ENCODE measurements at regions not wholly inside any gene's neighbourhood (a gene's known extent, or its start where the extent isn't known, plus 50 kb on each side); places are given as distances from the start of the nearest gene placed in this dataset.
"Not testable (repeated sequence)": the region's sequence is repeated elsewhere in the genome, so short reads cannot be mapped to it uniquely, and the experiment has no call there.

DNA sequence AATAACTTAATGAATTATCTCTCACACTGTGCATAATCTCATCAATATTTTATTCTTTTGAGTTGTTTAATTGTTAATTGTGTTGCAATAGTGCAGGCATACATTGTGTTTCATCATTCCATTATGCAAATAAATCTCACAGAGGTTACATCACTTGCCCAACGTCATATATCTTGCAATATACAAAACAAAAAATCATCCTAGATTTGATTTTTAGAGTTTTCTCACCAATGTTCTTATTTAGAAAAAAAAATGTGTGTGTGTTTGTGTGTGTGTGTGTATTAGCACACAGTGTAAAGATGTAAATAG lies 662.5 kb upstream of the GBE1 start:
- no peak for DNase-seq (ENCODE audit: low read depth in 4 of 4, low spot score in 3 of 4)

DNA sequence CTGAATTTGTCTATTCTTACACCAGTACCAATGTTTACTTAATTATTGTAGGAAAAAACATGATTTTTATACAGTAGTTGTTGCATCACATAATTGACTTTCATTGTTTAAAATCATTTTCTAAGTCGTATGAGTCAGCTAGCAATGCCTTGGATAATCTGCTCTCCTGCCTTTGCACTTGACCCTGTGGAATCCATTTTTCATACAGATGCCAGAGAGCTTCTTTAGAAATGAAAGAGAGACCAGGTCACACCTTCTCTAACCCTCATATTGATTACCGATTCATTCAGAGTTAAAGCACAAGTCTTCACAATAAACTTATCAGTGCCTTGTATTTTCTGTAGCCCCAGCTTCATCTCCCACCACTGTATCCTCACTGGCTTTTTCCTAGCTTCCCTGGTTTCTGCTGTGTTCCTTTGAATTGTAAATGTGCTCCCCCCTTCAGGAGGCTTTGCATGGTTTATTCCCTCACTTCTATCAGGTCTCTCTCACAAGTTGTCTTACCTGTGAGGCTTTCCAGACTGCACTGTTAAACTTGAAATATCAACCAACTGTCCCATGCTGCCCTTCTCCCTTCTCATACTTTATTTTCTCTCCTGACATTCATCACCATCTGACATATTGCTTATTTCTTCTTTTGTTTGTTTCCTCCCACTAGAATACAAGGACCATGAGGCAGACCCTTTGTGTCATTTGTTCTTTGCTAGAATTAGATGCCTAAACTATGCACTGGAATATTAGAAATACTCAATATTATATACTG lies 662.0 kb upstream of the GBE1 start:
- no peak for DNase-seq (ENCODE audit: low read depth in 4 of 4, low spot score in 3 of 4)

DNA sequence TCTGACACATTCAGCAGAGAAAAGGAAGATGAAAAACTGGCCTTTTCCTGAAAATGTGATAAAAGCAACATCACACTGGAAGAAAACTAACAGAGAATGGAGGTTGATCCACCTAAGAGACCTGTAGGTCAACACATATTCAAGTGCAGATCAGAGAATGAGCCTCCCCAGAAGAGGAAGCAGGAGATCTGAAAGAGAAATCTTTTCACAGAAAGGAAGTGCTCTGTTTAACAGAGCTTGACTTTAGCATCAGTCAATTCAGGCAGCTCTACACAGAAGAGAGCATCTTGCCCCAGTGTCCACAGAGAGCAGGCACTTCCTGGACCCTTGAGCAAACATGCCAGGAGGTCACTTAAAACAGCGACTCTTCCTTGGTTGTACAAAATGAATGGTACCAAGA lies 655.4 kb upstream of the GBE1 start:
- no peak for DNase-seq (ENCODE audit: low read depth in 4 of 4, low spot score in 3 of 4)

GRCh38 chr3:82416349-82416748 lies 654.9 kb upstream of the GBE1 start:
- no peak for DNase-seq (ENCODE audit: low read depth in 4 of 4, low spot score in 3 of 4)

GRCh38 chr3:82413171-82413570 lies 651.7 kb upstream of the GBE1 start:
- DNase-seq (ENCODE audit: low read depth in 4 of 4, low spot score in 3 of 4), result no peak

DNA sequence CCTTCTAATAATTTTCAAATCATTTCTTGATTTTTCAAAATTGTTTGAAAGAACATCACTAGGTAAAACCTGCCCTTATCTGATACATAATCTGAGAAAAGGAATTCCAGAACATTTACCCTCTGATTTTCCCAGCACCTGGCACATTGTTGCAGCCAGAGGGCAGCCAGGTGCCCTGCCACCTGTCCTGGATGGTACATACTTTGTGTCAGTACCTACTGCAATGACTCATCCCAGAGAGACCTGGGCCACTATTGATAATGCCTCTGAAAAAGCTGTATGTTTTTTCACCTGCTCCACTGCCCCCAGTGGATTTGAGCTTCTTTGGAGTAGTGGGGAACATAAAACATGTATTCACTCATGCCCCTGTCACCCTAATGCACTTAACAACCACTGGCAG lies 648.9 kb upstream of the GBE1 start:
- DNase-seq (ENCODE audit: low read depth in 4 of 4, low spot score in 3 of 4), result no peak

GRCh38 chr3:82409842-82410241 lies 648.4 kb upstream of the GBE1 start:
- no peak for DNase-seq (ENCODE audit: low read depth in 4 of 4, low spot score in 3 of 4)

- no peak for DNase-seq (ENCODE audit: low read depth in 4 of 4, low spot score in 3 of 4)
These were observed 630.8 kb upstream of the GBE1 start for GRCh38 chr3:82392203-82392775.

- no peak for DNase-seq (ENCODE audit: low read depth in 4 of 4, low spot score in 3 of 4)
These were observed 629.4 kb upstream of the GBE1 start for GRCh38 chr3:82390868-82391267.

- no peak for DNase-seq (ENCODE audit: low read depth in 4 of 4, low spot score in 3 of 4)
These were observed 625.2 kb upstream of the GBE1 start for GRCh38 chr3:82386647-82387046.

GRCh38 chr3:82384181-82384580 lies 622.7 kb upstream of the GBE1 start:
- DNase-seq (ENCODE audit: low read depth in 4 of 4, low spot score in 3 of 4), result no peak

DNA sequence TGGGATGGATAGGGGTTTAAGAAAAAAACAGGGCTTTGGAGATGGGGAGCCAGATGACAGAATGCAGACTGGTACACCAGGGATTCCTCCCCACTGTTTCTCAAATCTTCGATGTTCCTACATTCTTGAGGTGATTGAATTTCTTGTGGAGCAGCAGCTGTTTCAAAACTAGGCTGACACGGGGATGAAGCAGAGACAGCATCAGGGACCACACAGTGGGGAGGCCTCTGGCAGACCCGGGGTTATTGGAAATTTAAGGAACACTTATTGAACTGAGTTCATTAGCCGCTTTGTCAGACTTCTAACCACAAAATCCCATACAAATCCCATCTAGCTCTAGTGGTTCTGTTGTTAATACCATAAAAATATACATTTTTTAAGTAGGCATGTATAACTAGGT lies 621.4 kb upstream of the GBE1 start:
- DNase-seq (ENCODE audit: low read depth in 4 of 4, low spot score in 3 of 4), result no peak

- no peak for DNase-seq (ENCODE audit: low read depth in 4 of 4, low spot score in 3 of 4)
These were observed 616.9 kb upstream of the GBE1 start for GRCh38 chr3:82378392-82378791.

DNA sequence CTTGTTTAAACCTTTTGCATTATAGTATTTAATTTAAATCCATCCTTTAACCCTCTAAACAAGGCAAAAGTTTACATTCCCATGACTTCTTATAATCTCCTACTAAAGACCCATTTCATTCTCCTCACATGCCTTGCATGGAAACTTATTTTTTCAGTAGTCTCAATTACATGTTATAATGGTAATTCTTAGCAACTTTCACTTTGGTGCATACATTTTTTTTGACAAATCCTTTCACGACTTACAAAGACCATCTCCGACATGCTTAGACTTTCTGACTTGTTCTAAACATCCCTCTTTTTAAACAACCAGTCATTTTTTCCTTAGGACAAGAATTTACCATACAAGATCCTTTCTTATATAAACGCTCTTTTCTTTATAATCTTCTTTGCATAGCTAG lies 615.4 kb upstream of the GBE1 start:
- DNase-seq (ENCODE audit: low read depth in 4 of 4, low spot score in 3 of 4), result no peak

DNA sequence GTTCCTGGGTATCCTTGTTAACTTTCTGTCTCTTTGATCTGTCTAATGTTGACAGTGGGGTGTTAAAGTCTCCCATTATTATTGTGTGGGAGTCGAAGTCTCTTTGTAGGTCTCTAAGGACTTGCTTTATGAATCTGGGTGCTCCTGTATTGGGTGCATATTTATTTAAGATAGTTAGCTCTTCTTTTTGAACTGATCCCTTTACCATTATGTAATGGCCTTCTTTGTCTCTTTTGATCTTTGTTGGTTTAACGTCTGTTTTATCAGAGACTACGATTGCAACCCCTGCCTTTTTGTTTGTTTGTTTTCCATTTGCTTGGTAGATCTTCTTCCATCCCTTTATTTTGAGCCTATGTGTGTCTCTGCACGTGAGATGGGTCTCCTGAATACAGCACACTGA lies 612.4 kb upstream of the GBE1 start:
- DNase-seq (ENCODE audit: low read depth in 4 of 4, low spot score in 3 of 4), result not testable (repeated sequence)

- no peak for DNase-seq (ENCODE audit: low read depth in 4 of 4, low spot score in 3 of 4)
These were observed 603.4 kb upstream of the GBE1 start for GRCh38 chr3:82364827-82365226.

- no peak for DNase-seq (ENCODE audit: low read depth in 4 of 4, low spot score in 3 of 4)
These were observed 601.7 kb upstream of the GBE1 start for GRCh38 chr3:82363131-82363530.

DNA sequence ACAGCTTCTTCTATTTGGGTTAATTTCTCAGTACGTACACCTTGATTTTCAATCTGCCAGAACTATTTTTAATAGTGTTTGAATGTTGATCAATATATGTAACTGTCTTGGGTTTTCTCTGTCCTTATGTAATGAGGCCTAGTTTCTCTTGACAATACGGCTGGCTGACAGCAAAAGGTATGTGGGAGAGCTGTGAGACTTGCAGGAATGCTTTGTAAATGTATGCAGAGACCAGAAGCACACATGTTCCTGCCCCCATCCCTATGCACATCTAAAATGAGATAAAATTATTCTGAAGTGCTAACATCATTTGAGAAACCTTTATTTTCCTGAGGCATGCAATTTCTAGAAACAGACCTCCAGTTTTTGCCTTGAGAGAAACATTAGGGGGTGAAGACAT lies 593.8 kb upstream of the GBE1 start:
- no peak for DNase-seq (ENCODE audit: low read depth in 4 of 4, low spot score in 3 of 4)

DNA sequence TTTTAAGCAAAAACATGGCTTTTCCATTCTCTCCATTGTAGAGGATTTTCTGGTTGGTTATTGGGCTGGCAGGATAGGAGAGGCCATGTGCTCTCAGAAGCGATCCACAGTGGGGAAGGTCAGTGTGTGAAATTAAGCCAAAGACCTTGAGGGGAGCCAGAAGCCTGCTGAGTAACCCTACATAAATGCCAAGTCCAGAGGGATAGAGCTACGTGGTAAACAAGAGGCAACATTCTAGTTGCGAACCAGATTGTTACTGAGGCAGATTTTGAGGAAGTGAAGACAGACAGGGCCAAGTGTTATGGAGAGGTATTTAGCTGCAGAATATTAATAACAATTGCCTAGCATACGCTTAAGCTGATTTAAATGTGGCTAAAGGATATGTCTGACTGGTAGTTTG lies 592.8 kb upstream of the GBE1 start:
- DNase-seq (ENCODE audit: low read depth in 4 of 4, low spot score in 3 of 4), result no peak

GRCh38 chr3:82353306-82354171 lies 592.1 kb upstream of the GBE1 start:
- no peak for DNase-seq (ENCODE audit: low read depth in 4 of 4, low spot score in 3 of 4)

GRCh38 chr3:82347585-82347984 lies 586.1 kb upstream of the GBE1 start:
- DNase-seq (ENCODE audit: low read depth in 4 of 4, low spot score in 3 of 4), result no peak

- no peak for DNase-seq (ENCODE audit: low read depth in 4 of 4, low spot score in 3 of 4)
These were observed 581.1 kb upstream of the GBE1 start for GRCh38 chr3:82342521-82342920.
